HEK293 (cell line): ENCODE measurements at regions not wholly inside any gene's neighbourhood (a gene's known extent, or its start where the extent isn't known, plus 50 kb on each side); places are given as distances from the start of the nearest gene placed in this dataset.

ENCODE experiments used
- CTCF ChIA-PET: fragments of 350-600 bp; formaldehyde crosslinking; extraction: SDS; loops from one replicate; lab custom pipeline; 2021; ENCODE audit warnings: antibody characterized with exemption; lab: Yijun Ruan, JAX
- POLR2A ChIA-PET: fragments of 300-600 bp; formaldehyde crosslinking; extraction: SDS; loops from one replicate; lab custom pipeline; 2020; ENCODE audit warnings: antibody characterized with exemption, inconsistent platforms; lab: Yijun Ruan, JAX
- H3K27ac ChIP-seq: fragments of 200-500 bp; sonication (Bioruptor generic); 2 replicates; pipeline ENCODE4 v1.5.1; 2014; ENCODE audit warnings: low read depth, low read length, control low read depth, inconsistent platforms; ENCODE audit errors: extremely low read depth
- H3K36me3 ChIP-seq, 2 experiments: fragments of 200-500 bp in 1 of 2; sonication (Bioruptor generic) in 1 of 2; 1 replicate in 1 of 2; 2 replicates in 1 of 2; pipeline ENCODE4 v1.5.1; 2014 to 2017; ENCODE audit warnings: inconsistent platforms in 2 of 2, low read length in 2 of 2; ENCODE audit not compliant: control insufficient read depth in 2 of 2, insufficient read depth in 1 of 2
- H3K4me1 ChIP-seq: fragments of 200-500 bp; sonication (Bioruptor generic); 2 replicates; pipeline ENCODE4 v1.5.1; 2014; ENCODE audit warnings: mild to moderate bottlenecking, low read length, inconsistent platforms; ENCODE audit not compliant: control insufficient read depth, insufficient read depth
- H3K4me3 ChIP-seq: 2 replicates; pipeline ENCODE4 v1.5.1; 2011; ENCODE audit warnings: low read depth, mild to moderate bottlenecking, control low read depth, low read length, moderate library complexity
- H3K9me3 ChIP-seq: fragments of 200-500 bp; sonication (Bioruptor generic); 2 replicates; pipeline ENCODE4 v1.5.1; 2014; ENCODE audit warnings: low read depth, low read length, inconsistent platforms; ENCODE audit not compliant: control insufficient read depth, insufficient read depth
- REPIN1 ChIP-seq: fragments of 450-650 bp; formaldehyde crosslinking; IDR thresholded peaks from 2 replicates; pipeline ENCODE4 v1.5.1; 2017; ENCODE audit warnings: missing biosample characterization, missing genetic modification characterization, low read depth
- SP2 ChIP-seq: fragments of 450-650 bp; formaldehyde crosslinking; IDR thresholded peaks from 2 replicates; pipeline ENCODE4 v1.5.1; 2016; ENCODE audit warnings: missing biosample characterization, missing genetic modification characterization
- SP7 ChIP-seq: fragments of 450-650 bp; formaldehyde crosslinking; IDR thresholded peaks from 2 replicates; pipeline ENCODE4 v1.5.1; 2016; ENCODE audit warnings: missing biosample characterization, missing genetic modification characterization
- WT1 ChIP-seq: fragments of 450-650 bp; formaldehyde crosslinking; IDR thresholded peaks from 2 replicates; pipeline ENCODE4 v1.5.1; 2016; ENCODE audit warnings: missing biosample characterization, missing genetic modification characterization
- ZBTB21 ChIP-seq: fragments of 450-650 bp; formaldehyde crosslinking; IDR thresholded peaks from 2 replicates; pipeline ENCODE4 v1.5.1; 2017; ENCODE audit warnings: missing biosample characterization, missing genetic modification characterization
- ZNF10 ChIP-seq: fragments of 450-650 bp; formaldehyde crosslinking; IDR thresholded peaks from 2 replicates; pipeline ENCODE4 v1.5.1; 2017; ENCODE audit warnings: missing biosample characterization, missing genetic modification characterization
- ZNF112 ChIP-seq: fragments of 450-650 bp; formaldehyde crosslinking; IDR thresholded peaks from 2 replicates; pipeline ENCODE4 v1.5.0; 2017; ENCODE audit warnings: missing biosample characterization, missing genetic modification characterization
- ZNF133 ChIP-seq: fragments of 450-650 bp; formaldehyde crosslinking; IDR thresholded peaks from 2 replicates; pipeline ENCODE4 v1.5.1; 2016; ENCODE audit warnings: missing biosample characterization, missing genetic modification characterization
- ZNF2 ChIP-seq: fragments of 450-650 bp; formaldehyde crosslinking; IDR thresholded peaks from 2 replicates; pipeline ENCODE4 v1.5.1; 2016; ENCODE audit warnings: missing biosample characterization, missing genetic modification characterization
- ZNF600 ChIP-seq: fragments of 450-650 bp; formaldehyde crosslinking; IDR thresholded peaks from 2 replicates; pipeline ENCODE4 v1.5.1; 2016; ENCODE audit warnings: missing biosample characterization, missing genetic modification characterization
- ZNF623 ChIP-seq: fragments of 450-650 bp; formaldehyde crosslinking; IDR thresholded peaks from 2 replicates; pipeline ENCODE4 v1.5.1; 2016; ENCODE audit warnings: missing biosample characterization, missing genetic modification characterization
- ZNF76 ChIP-seq: fragments of 450-650 bp; formaldehyde crosslinking; IDR thresholded peaks from 2 replicates; pipeline ENCODE4; 2016; ENCODE audit warnings: low read depth, missing biosample characterization, missing genetic modification characterization, borderline replicate concordance
- TF ChIP-seq, protein P1 (sequence below): fragments of 450-650 bp; IDR thresholded peaks from 2 replicates; pipeline ENCODE4 v1.5.1; 2018; ENCODE audit warnings: missing biosample characterization, missing genetic modification characterization
- TF ChIP-seq, protein P2 (sequence below): fragments of 450-650 bp; formaldehyde crosslinking; IDR thresholded peaks from 2 replicates; pipeline ENCODE4 v1.5.1; 2016; ENCODE audit warnings: missing biosample characterization, missing genetic modification characterization
- TF ChIP-seq, protein P3 (sequence below): fragments of 450-650 bp; formaldehyde crosslinking; IDR thresholded peaks from 2 replicates; pipeline ENCODE4 v1.5.1; 2017; ENCODE audit warnings: missing biosample characterization, missing genetic modification characterization
- TF ChIP-seq, protein P4 (sequence below): fragments of 450-650 bp; formaldehyde crosslinking; IDR thresholded peaks from 2 replicates; pipeline ENCODE4 v1.5.1; 2016; ENCODE audit warnings: missing biosample characterization, missing genetic modification characterization
- TF ChIP-seq, protein P5 (sequence below): fragments of 450-650 bp; IDR thresholded peaks from 2 replicates; pipeline ENCODE4 v1.5.1; 2018; ENCODE audit warnings: missing biosample characterization, mild to moderate bottlenecking, missing genetic modification characterization

DNA sequence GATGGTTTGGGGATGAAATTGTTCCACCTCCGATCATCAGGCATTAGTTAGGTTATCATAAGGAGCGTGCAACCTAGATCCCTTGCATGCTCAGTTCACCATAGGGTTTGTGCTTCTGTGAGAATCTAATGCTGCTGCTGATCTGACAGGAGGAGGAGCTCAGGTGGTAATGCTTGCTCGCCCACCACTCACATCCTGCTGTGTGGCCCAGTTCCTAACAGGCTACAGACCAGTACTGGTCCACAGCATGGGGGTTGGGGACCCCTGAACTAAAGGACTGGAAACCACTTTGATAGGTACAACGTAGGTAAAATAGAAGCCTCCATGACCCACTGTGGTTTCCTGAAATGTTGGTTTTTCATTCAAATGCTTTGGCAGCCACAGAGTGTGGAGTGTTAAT lies 109.3 kb upstream of the PROKR2 start:
- no peak overlapping the region for H3K4me3 ChIP-seq
- CTCF ChIA-PET = interaction anchor here (0.5 kb wide), 1 partner anchor 343 kb away, joined by 3 read pairs; no protein-coding TSS in a partner anchor
- TF ChIP-seq REPIN1 (tag by site-specific recombination) (no peak), ZNF133 (tag by site-specific recombination) (peak; percentile 73)
- TF ChIP-seq, all 188 proteins: peak for 1
- POLR2A ChIA-PET = no interaction called here
- Histone ChIP-seq H3K4me1 (no peaks in the 10 kb centered on the region), H3K36me3 (no peaks in the 10 kb centered on the region), H3K9me3 (no peaks in the 10 kb centered on the region), H3K27ac (no peak overlapping the region)

DNA sequence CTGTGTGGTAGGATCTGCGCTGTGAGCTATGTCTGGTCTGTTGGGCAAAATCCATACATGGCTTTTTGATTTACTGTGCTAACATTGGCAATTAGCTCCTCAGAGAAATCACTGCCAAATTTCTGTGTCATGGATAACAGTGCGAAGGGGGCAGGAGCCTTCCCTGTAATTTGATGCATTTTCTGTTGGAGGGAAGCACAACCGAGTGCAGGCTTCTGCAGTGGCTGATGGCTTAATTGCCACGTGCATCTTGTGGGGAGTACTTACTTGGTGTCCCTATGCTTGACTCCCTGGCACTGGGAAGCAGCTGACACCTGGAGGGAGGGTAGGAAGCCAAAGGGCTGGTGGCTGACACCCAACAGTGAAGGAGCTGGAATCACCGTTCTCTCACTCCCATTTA lies 99.3 kb upstream of the PROKR2 start:
- no peaks in the 10 kb centered on the region for H3K36me3 ChIP-seq
- POLR2A ChIA-PET = no interaction called here
- H3K9me3 ChIP-seq = no peaks in the 10 kb centered on the region
- H3K4me3 ChIP-seq = no peak overlapping the region
- TF ChIP-seq WT1 = peak; percentile 48; the same call in 1 of the 2 replicates
- 0 out of 2 replicates have a peak, but pooled peaks have one; percentile 5 for TF ChIP-seq SP7 (tag by site-specific recombination)
- TF ChIP-seq ZNF2 (tag by site-specific recombination) = no peak
- TF ChIP-seq, all 188 proteins: peak for 2
- Histone ChIP-seq H3K4me1 (no peaks in the 10 kb centered on the region), H3K27ac (no peak overlapping the region)
- CTCF ChIA-PET = interaction anchor here (0.5 to 1.5 kb wide), 5 partner anchors 13 to 211 kb away, joined by 3 read pairs; no protein-coding TSS in a partner anchor

DNA sequence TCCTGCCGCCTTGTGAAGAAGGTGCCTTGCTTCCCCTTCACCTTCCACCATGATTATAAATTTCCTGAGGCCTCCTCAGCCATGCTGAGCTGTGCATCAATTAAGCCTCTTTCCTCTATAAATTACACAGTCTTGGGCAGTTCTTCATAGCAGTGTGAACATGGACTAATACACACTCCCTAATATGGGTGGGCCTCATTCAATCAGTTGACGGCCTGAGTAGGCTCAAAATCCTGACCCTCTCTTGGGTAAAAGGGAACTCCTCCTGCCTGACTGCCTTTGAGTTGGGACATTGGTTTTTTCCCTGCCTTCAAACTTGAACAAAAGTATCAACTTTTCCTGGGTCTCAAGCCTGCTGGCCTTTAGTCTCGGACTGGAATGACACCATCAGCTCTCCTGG lies 96.6 kb upstream of the PROKR2 start:
- TF ChIP-seq ZNF76 (tag by site-specific recombination) (no peak), ZNF10 (tag by site-specific recombination) (peak; percentile 82)
- TF ChIP-seq, protein P1, sequence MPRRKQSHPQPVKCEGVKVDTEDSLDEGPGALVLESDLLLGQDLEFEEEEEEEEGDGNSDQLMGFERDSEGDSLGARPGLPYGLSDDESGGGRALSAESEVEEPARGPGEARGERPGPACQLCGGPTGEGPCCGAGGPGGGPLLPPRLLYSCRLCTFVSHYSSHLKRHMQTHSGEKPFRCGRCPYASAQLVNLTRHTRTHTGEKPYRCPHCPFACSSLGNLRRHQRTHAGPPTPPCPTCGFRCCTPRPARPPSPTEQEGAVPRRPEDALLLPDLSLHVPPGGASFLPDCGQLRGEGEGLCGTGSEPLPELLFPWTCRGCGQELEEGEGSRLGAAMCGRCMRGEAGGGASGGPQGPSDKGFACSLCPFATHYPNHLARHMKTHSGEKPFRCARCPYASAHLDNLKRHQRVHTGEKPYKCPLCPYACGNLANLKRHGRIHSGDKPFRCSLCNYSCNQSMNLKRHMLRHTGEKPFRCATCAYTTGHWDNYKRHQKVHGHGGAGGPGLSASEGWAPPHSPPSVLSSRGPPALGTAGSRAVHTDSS (tag by site-specific recombination) = no peak
- Histone ChIP-seq H3K27ac (no peak overlapping the region), H3K4me3 (no peak overlapping the region), H3K36me3 (no peaks in the 10 kb centered on the region), H3K9me3 (no peaks in the 10 kb centered on the region), H3K4me1 (no peaks in the 10 kb centered on the region)
- ChIA-PET CTCF (interaction anchor here (0.6 to 2.0 kb wide), 2 partner anchors 11 to 20 kb away, joined by 3 to 6 read pairs; no protein-coding TSS in a partner anchor), POLR2A (no interaction called here)

DNA sequence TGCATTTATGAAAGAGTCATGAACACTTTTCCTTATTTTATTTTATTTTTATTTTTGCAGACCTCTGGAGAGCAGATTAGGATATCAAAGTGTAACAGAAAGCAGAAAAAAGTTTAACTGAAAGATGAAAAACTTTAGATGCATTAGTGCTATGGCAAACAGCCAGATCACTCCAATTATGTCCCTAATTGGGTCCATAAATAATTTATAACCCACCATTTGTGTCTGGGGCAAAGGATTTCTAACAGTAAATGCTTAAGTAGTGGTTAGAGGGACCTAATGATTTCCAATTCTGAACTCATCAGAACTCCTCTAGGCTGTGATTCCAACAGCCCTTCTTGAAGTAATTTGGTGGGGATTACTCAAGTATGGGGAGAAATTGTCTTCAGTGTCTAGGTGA lies 93.7 kb upstream of the PROKR2 start:
- Histone ChIP-seq H3K4me1 (no peaks in the 10 kb centered on the region), H3K36me3 (no peaks in the 10 kb centered on the region), H3K27ac (no peak overlapping the region), H3K9me3 (no peaks in the 10 kb centered on the region), H3K4me3 (no peak overlapping the region)
- CTCF ChIA-PET = interaction anchor here (0.8 to 1.4 kb wide), 2 partner anchors 8 to 38 kb away, joined by 4 read pairs; no protein-coding TSS in a partner anchor
- POLR2A ChIA-PET = no interaction called here
- no peak for TF ChIP-seq ZNF600 (tag by site-specific recombination)
- no peak for TF ChIP-seq ZNF623 (tag by site-specific recombination)
- no peak for TF ChIP-seq ZBTB21
- TF ChIP-seq, protein P2, sequence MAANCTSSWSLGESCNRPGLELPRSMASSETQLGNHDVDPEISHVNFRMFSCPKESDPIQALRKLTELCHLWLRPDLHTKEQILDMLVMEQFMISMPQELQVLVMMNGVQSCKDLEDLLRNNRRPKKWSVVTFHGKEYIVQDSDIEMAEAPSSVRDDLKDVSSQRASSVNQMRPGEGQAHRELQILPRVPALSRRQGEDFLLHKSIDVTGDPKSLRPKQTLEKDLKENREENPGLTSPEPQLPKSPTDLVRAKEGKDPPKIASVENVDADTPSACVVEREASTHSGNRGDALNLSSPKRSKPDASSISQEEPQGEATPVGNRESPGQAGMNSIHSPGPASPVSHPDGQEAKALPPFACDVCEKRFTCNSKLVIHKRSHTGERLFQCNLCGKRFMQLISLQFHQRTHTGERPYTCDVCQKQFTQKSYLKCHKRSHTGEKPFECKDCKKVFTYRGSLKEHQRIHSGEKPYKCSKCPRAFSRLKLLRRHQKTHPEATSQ (tag by site-specific recombination) = no peak
- TF ChIP-seq, protein P3, sequence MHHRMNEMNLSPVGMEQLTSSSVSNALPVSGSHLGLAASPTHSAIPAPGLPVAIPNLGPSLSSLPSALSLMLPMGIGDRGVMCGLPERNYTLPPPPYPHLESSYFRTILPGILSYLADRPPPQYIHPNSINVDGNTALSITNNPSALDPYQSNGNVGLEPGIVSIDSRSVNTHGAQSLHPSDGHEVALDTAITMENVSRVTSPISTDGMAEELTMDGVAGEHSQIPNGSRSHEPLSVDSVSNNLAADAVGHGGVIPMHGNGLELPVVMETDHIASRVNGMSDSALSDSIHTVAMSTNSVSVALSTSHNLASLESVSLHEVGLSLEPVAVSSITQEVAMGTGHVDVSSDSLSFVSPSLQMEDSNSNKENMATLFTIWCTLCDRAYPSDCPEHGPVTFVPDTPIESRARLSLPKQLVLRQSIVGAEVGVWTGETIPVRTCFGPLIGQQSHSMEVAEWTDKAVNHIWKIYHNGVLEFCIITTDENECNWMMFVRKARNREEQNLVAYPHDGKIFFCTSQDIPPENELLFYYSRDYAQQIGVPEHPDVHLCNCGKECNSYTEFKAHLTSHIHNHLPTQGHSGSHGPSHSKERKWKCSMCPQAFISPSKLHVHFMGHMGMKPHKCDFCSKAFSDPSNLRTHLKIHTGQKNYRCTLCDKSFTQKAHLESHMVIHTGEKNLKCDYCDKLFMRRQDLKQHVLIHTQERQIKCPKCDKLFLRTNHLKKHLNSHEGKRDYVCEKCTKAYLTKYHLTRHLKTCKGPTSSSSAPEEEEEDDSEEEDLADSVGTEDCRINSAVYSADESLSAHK (tag by site-specific recombination) = no peak
- no peak for TF ChIP-seq SP2
- TF ChIP-seq ZNF112 (tag by site-specific recombination) = no peak
- TF ChIP-seq, protein P4, sequence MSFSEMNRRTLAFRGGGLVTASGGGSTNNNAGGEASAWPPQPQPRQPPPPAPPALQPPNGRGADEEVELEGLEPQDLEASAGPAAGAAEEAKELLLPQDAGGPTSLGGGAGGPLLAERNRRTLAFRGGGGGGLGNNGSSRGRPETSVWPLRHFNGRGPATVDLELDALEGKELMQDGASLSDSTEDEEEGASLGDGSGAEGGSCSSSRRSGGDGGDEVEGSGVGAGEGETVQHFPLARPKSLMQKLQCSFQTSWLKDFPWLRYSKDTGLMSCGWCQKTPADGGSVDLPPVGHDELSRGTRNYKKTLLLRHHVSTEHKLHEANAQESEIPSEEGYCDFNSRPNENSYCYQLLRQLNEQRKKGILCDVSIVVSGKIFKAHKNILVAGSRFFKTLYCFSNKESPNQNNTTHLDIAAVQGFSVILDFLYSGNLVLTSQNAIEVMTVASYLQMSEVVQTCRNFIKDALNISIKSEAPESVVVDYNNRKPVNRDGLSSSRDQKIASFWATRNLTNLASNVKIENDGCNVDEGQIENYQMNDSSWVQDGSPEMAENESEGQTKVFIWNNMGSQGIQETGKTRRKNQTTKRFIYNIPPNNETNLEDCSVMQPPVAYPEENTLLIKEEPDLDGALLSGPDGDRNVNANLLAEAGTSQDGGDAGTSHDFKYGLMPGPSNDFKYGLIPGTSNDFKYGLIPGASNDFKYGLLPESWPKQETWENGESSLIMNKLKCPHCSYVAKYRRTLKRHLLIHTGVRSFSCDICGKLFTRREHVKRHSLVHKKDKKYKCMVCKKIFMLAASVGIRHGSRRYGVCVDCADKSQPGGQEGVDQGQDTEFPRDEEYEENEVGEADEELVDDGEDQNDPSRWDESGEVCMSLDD (tag by site-specific recombination) = no peak
- TF ChIP-seq, protein P5, sequence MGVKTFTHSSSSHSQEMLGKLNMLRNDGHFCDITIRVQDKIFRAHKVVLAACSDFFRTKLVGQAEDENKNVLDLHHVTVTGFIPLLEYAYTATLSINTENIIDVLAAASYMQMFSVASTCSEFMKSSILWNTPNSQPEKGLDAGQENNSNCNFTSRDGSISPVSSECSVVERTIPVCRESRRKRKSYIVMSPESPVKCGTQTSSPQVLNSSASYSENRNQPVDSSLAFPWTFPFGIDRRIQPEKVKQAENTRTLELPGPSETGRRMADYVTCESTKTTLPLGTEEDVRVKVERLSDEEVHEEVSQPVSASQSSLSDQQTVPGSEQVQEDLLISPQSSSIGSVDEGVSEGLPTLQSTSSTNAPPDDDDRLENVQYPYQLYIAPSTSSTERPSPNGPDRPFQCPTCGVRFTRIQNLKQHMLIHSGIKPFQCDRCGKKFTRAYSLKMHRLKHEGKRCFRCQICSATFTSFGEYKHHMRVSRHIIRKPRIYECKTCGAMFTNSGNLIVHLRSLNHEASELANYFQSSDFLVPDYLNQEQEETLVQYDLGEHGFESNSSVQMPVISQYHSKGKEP = no peak
